Caco-2 (cell line): ENCODE measurements at regions not wholly inside any gene's neighbourhood (a gene's known extent, or its start where the extent isn't known, plus 50 kb on each side); places are given as distances from the start of the nearest gene placed in this dataset.
A peak's percentile ranks its signal among the peaks of the same experiment; 100 is the strongest.

Experiments
- BruUV-seq: library from RNA; stranded (reverse); fragments of 400-500 nt; replicated peaks from 2 replicates; lab custom pipeline; 2021; lab: Mats Ljungman, UMichigan
- CTCF ChIA-PET: fragments of 300-600 bp; sonication (Branson Sonifier 250); formaldehyde crosslinking; loops from one replicate; lab custom pipeline; 2022; ENCODE audit warnings: antibody characterized with exemption; lab: Charles Lee
- POLR2A ChIA-PET: fragments of 300-600 bp; sonication (Branson Sonifier 250); formaldehyde crosslinking; loops from one replicate; lab custom pipeline; 2022; ENCODE audit warnings: antibody characterized with exemption; lab: Charles Lee
- DNase-seq, 2 experiments: peaks; one replicate each; pipeline versions ENCODE4 v3.0.0 to v3.0.0-alpha.2; 2020 to 2022
- H3K27me3 ChIP-seq: replicated peaks from 2 replicates; pipeline ENCODE4 v1.6.0; 2011; ENCODE audit warnings: low read length; ENCODE audit not compliant: control insufficient read depth, insufficient read depth
- H3K36me3 ChIP-seq: 2 replicates; pipeline ENCODE4 v1.5.1; 2011; ENCODE audit warnings: low read length; ENCODE audit not compliant: control insufficient read depth, insufficient read depth
- H3K4me1 ChIP-seq: fragments of 250-450 bp; sonication (Bioruptor Pico); 2 replicates; pipeline ENCODE4 v1.5.1; 2020; ENCODE audit warnings: mild to moderate bottlenecking
- H3K4me3 ChIP-seq: 2 replicates; pipeline ENCODE4 v1.5.1; 2011; ENCODE audit warnings: low read depth, mild to moderate bottlenecking, control low read depth, low read length
- H3K9me3 ChIP-seq: fragments of 250-450 bp; sonication (Bioruptor Pico); 2 replicates; pipeline ENCODE4 v1.5.1; 2020; ENCODE audit warnings: mild to moderate bottlenecking, moderate library complexity
- H3K27ac Mint-ChIP-seq: one replicate; pipeline ENCODE4 v1.8.0; 2022; ENCODE audit warnings: mixed read lengths; ENCODE audit not compliant: unreplicated experiment
- H3K27me3 Mint-ChIP-seq: one replicate; pipeline ENCODE4 v1.8.0; 2022; ENCODE audit warnings: mixed read lengths; ENCODE audit not compliant: insufficient read depth, unreplicated experiment
- H3K36me3 Mint-ChIP-seq: one replicate; pipeline ENCODE4 v1.8.0; 2022; ENCODE audit warnings: mild to moderate bottlenecking, mixed read lengths; ENCODE audit not compliant: insufficient read depth, unreplicated experiment
- H3K4me1 Mint-ChIP-seq: one replicate; pipeline ENCODE4 v1.8.0; 2022; ENCODE audit warnings: low read depth, mixed read lengths; ENCODE audit not compliant: unreplicated experiment
- H3K4me3 Mint-ChIP-seq: one replicate; pipeline ENCODE4 v1.8.0; 2022; ENCODE audit warnings: mild to moderate bottlenecking, moderate library complexity, mixed read lengths; ENCODE audit not compliant: unreplicated experiment
- H3K9me3 Mint-ChIP-seq: one replicate; pipeline ENCODE4 v1.8.0; 2022; ENCODE audit warnings: mixed read lengths; ENCODE audit not compliant: unreplicated experiment
- CTCF ChIP-seq, 2 experiments: fragments of 200-600 bp in 1 of 2; IDR thresholded peaks; 1 replicate in 1 of 2; 2 replicates in 1 of 2; pipeline versions ENCODE4 v1.5.1 to v1.8.0; 2011 to 2022; ENCODE audit warnings: antibody characterized with exemption in 1 of 2, control low read depth in 1 of 2, inconsistent platforms in 1 of 2, low read depth in 1 of 2, low read length in 1 of 2, mild to moderate bottlenecking in 1 of 2, moderate library complexity in 1 of 2; ENCODE audit not compliant: insufficient read depth in 1 of 2, severe bottlenecking in 1 of 2, unreplicated experiment in 1 of 2
- intact Hi-C: fragments of 100-400 bp; cut with micrococcal nuclease; formaldehyde crosslinking; loops from one replicate; pipeline ENCODE4 v1.10.0; 2022; ENCODE audit not compliant: unreplicated experiment

- H3K4me3 ChIP-seq, result no peak overlapping the region
- no TSS peak for BruUV-seq
- no peak overlapping the region for H3K4me3 Mint-ChIP-seq
- no peaks in the 10 kb centered on the region for H3K36me3 Mint-ChIP-seq
- no peaks in the 10 kb centered on the region for H3K4me1 ChIP-seq
- DNase-seq, result no peak
- H3K36me3 ChIP-seq, result no peaks in the 10 kb centered on the region
- no peaks in the 10 kb centered on the region for H3K27me3 Mint-ChIP-seq
- no peaks in the 10 kb centered on the region for H3K4me1 Mint-ChIP-seq
- ChIA-PET CTCF (no interaction called here), POLR2A (no interaction called here)
- H3K9me3 Mint-ChIP-seq, result no peaks in the 10 kb centered on the region
- no peaks in the 10 kb centered on the region; the same call in 1 of the 2 replicates for H3K9me3 ChIP-seq
- intact Hi-C loops, result no loop called here
- H3K27ac Mint-ChIP-seq, result no peak overlapping the region
- no peak for TF ChIP-seq CTCF (IDR thresholded peaks at IDR 0.05; ENCODE audit: insufficient read depth in 1 of 2, low read depth in 1 of 2, low read length in 1 of 2, severe bottlenecking in 1 of 2, unreplicated experiment in 1 of 2)
- no peaks in the 10 kb centered on the region for H3K27me3 ChIP-seq
Measured at GRCh38 chr4:83964996-83965541, 429.2 kb downstream of the GPAT3 start.

- no peak overlapping the region for H3K4me3 ChIP-seq
- CTCF ChIA-PET, result interaction anchor here (1.6 kb wide), 1 partner anchor 191 kb away, joined by 10 read pairs; no protein-coding TSS in a partner anchor
- no peak for DNase-seq
- no peaks in the 10 kb centered on the region for H3K27me3 ChIP-seq
- H3K27ac Mint-ChIP-seq, result no peak overlapping the region
- no TSS peak for BruUV-seq
- no peaks in the 10 kb centered on the region for H3K9me3 Mint-ChIP-seq
- H3K4me3 Mint-ChIP-seq, result no peak overlapping the region
- H3K4me1 Mint-ChIP-seq, result no peaks in the 10 kb centered on the region
- no peak for TF ChIP-seq CTCF (IDR thresholded peaks at IDR 0.05; ENCODE audit: insufficient read depth in 1 of 2, low read depth in 1 of 2, low read length in 1 of 2, severe bottlenecking in 1 of 2, unreplicated experiment in 1 of 2)
- H3K4me1 ChIP-seq, result no peaks in the 10 kb centered on the region
- H3K9me3 ChIP-seq, result no peaks in the 10 kb centered on the region; the same call in none of the 2 replicates
- no peaks in the 10 kb centered on the region for H3K27me3 Mint-ChIP-seq
- H3K36me3 Mint-ChIP-seq, result no peaks in the 10 kb centered on the region
- H3K36me3 ChIP-seq, result no peaks in the 10 kb centered on the region
- intact Hi-C loops, result no loop called here
- POLR2A ChIA-PET, result no interaction called here
Measured at GRCh38 chr4:83962492-83962891, 426.6 kb downstream of the GPAT3 start.

GRCh38 chr4:83961575-83961974 is 425.7 kb downstream of the GPAT3 start:
- Histone ChIP-seq H3K36me3 (no peaks in the 10 kb centered on the region), H3K4me1 (no peaks in the 10 kb centered on the region), H3K4me3 (no peak overlapping the region), H3K9me3 (no peaks in the 10 kb centered on the region; the same call in none of the 2 replicates), H3K27me3 (no peaks in the 10 kb centered on the region)
- no TSS peak for BruUV-seq
- Mint-ChIP-seq H3K9me3 (peaks cover 6% of the 10 kb centered on the region), H3K36me3 (no peaks in the 10 kb centered on the region), H3K27me3 (no peaks in the 10 kb centered on the region), H3K27ac (no peak overlapping the region), H3K4me1 (no peaks in the 10 kb centered on the region), H3K4me3 (no peak overlapping the region)
- POLR2A ChIA-PET, result no interaction called here
- intact Hi-C loops, result loop anchor here (1.0 kb wide), 1 partner anchor 190 kb away; no protein-coding TSS in a partner anchor
- peak in 1 of 2 experiments; percentile 3 for DNase-seq
- peak in 1 of 2 experiments; percentile 11 for TF ChIP-seq CTCF (IDR thresholded peaks at IDR 0.05; ENCODE audit: insufficient read depth in 1 of 2, low read depth in 1 of 2, low read length in 1 of 2, severe bottlenecking in 1 of 2, unreplicated experiment in 1 of 2)
- CTCF ChIA-PET, result interaction anchor here (1.0 to 1.6 kb wide), 2 partner anchors 191 to 317 kb away, joined by 4 to 10 read pairs; no protein-coding TSS in a partner anchor
